ENCODE measurements at regions not wholly inside any gene's neighbourhood (a gene's known extent, or its start where the extent isn't known, plus 50 kb on each side); places are given as distances from the start of the nearest gene placed in this dataset.

GRCh38 chr6:27812078-27812804 is 100.0 kb downstream of the OR2B2 start:
- no peak for ATAC-seq
- TF ChIP-seq ZFP30 (CRISPR knock-in tag; IDR thresholded peaks at IDR 0.05): no peak
- no peak for TF ChIP-seq SNAI2 (CRISPR knock-in tag; IDR thresholded peaks at IDR 0.05)
- TF ChIP-seq CSDC2 (CRISPR knock-in tag; IDR thresholded peaks at IDR 0.05): no peak

GRCh38 chr6:27811451-27811772 is 100.8 kb downstream of the OR2B2 start:
- TF ChIP-seq ISL1 (CRISPR knock-in tag; IDR thresholded peaks at IDR 0.05) (no peak), ZNF8 (CRISPR knock-in tag; IDR thresholded peaks at IDR 0.05) (no peak), ZFP30 (CRISPR knock-in tag; IDR thresholded peaks at IDR 0.05) (no peak), ZFP3 (CRISPR knock-in tag; IDR thresholded peaks at IDR 0.05) (no peak), ZC3H10 (CRISPR knock-in tag; IDR thresholded peaks at IDR 0.05) (no peak), ARNTL (CRISPR knock-in tag; IDR thresholded peaks at IDR 0.05; ENCODE audit: borderline replicate concordance, low read depth) (no peak), TOX (CRISPR knock-in tag; IDR thresholded peaks at IDR 0.05; ENCODE audit: borderline replicate concordance) (no peak), PPARA (CRISPR knock-in tag; IDR thresholded peaks at IDR 0.05; ENCODE audit: borderline replicate concordance) (no peak), OSR1 (CRISPR knock-in tag; IDR thresholded peaks at IDR 0.05) (no peak), PATZ1 (CRISPR knock-in tag; IDR thresholded peaks at IDR 0.05; ENCODE audit: borderline replicate concordance) (no peak), CSRNP3 (CRISPR knock-in tag; IDR thresholded peaks at IDR 0.05) (no peak)

DNA sequence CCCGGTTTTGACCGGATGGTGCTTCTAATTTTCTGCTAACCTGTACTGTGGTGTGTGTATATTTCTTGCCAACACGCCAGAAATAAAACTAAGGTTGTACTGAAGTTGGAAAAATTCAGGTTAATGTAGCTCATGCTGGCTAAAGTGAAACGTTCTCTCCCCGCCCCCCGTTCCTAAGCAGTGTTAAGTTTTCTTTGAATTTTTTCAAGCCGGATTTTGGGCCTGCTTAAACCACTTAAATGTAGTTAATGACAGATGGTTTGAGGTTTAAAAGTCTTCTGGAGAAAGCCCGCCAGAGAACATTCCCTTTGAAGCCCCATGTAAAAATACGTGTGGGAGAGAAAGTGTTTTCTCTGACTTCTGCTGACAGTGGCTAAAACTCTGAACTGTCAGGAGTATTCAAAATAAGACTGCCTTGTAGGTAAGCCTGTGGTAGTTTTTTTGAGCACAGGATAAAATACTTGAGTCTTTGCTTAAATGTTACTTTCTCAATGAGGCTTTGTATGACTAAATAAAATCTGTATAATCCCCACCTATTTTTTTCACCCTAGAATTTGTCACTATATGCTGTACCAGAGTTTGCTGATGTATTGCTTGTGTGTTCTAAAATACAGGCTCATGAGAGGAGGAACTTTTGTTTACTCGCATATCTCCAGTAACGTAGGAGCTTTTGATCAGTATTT is 101.3 kb downstream of the OR2B2 start:
- ATAC-seq: no peak
- TF ChIP-seq ZNF70 (CRISPR knock-in tag; IDR thresholded peaks at IDR 0.05) (no peak), SNAI2 (CRISPR knock-in tag; IDR thresholded peaks at IDR 0.05) (no peak)

More at GRCh38 chr6:27811451-27811772, 100.8 kb downstream of the OR2B2 start:
- ATAC-seq: no peak

GRCh38 chr6:27809939-27810767 is 102.0 kb downstream of the OR2B2 start:
- ATAC-seq: peak; percentile 52
- TF ChIP-seq ARNTL (CRISPR knock-in tag; IDR thresholded peaks at IDR 0.05; ENCODE audit: borderline replicate concordance, low read depth): no peak
- no peak for TF ChIP-seq ZNF70 (CRISPR knock-in tag; IDR thresholded peaks at IDR 0.05)
- TF ChIP-seq OSR1 (CRISPR knock-in tag; IDR thresholded peaks at IDR 0.05): no peak
- no peak for TF ChIP-seq ZNF8 (CRISPR knock-in tag; IDR thresholded peaks at IDR 0.05)
- TF ChIP-seq TCF4 (CRISPR knock-in tag; IDR thresholded peaks at IDR 0.05; ENCODE audit: borderline replicate concordance): no peak
- no peak for TF ChIP-seq SNAI2 (CRISPR knock-in tag; IDR thresholded peaks at IDR 0.05)
- TF ChIP-seq ZFP30 (CRISPR knock-in tag; IDR thresholded peaks at IDR 0.05): no peak
- no peak for TF ChIP-seq BACH2 (CRISPR knock-in tag; IDR thresholded peaks at IDR 0.05; ENCODE audit: borderline replicate concordance)
- TF ChIP-seq POU6F1 (CRISPR knock-in tag; IDR thresholded peaks at IDR 0.05; ENCODE audit: borderline replicate concordance, low read depth): no peak
- TF ChIP-seq, protein P1, sequence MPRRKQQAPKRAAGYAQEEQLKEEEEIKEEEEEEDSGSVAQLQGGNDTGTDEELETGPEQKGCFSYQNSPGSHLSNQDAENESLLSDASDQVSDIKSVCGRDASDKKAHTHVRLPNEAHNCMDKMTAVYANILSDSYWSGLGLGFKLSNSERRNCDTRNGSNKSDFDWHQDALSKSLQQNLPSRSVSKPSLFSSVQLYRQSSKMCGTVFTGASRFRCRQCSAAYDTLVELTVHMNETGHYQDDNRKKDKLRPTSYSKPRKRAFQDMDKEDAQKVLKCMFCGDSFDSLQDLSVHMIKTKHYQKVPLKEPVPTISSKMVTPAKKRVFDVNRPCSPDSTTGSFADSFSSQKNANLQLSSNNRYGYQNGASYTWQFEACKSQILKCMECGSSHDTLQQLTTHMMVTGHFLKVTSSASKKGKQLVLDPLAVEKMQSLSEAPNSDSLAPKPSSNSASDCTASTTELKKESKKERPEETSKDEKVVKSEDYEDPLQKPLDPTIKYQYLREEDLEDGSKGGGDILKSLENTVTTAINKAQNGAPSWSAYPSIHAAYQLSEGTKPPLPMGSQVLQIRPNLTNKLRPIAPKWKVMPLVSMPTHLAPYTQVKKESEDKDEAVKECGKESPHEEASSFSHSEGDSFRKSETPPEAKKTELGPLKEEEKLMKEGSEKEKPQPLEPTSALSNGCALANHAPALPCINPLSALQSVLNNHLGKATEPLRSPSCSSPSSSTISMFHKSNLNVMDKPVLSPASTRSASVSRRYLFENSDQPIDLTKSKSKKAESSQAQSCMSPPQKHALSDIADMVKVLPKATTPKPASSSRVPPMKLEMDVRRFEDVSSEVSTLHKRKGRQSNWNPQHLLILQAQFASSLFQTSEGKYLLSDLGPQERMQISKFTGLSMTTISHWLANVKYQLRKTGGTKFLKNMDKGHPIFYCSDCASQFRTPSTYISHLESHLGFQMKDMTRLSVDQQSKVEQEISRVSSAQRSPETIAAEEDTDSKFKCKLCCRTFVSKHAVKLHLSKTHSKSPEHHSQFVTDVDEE (CRISPR knock-in tag; IDR thresholded peaks at IDR 0.05): no peak
- TF ChIP-seq TOX (CRISPR knock-in tag; IDR thresholded peaks at IDR 0.05; ENCODE audit: borderline replicate concordance): no peak
- no peak for TF ChIP-seq ZFP3 (CRISPR knock-in tag; IDR thresholded peaks at IDR 0.05)
- TF ChIP-seq GLIS3 (CRISPR knock-in tag; IDR thresholded peaks at IDR 0.05): no peak
- TF ChIP-seq CSRNP3 (CRISPR knock-in tag; IDR thresholded peaks at IDR 0.05): no peak
- TF ChIP-seq, protein P2, sequence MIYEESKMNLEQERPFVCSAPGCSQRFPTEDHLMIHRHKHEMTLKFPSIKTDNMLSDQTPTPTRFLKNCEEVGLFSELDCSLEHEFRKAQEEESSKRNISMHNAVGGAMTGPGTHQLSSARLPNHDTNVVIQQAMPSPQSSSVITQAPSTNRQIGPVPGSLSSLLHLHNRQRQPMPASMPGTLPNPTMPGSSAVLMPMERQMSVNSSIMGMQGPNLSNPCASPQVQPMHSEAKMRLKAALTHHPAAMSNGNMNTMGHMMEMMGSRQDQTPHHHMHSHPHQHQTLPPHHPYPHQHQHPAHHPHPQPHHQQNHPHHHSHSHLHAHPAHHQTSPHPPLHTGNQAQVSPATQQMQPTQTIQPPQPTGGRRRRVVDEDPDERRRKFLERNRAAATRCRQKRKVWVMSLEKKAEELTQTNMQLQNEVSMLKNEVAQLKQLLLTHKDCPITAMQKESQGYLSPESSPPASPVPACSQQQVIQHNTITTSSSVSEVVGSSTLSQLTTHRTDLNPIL (CRISPR knock-in tag; IDR thresholded peaks at IDR 0.05; ENCODE audit: low read depth): no peak
- TF ChIP-seq CSDC2 (CRISPR knock-in tag; IDR thresholded peaks at IDR 0.05): no peak
